ENCODE measurements at regions not wholly inside any gene's neighbourhood (a gene's known extent, or its start where the extent isn't known, plus 50 kb on each side); places are given as distances from the start of the nearest gene placed in this dataset.

- TF ChIP-seq CTCF (IDR thresholded peaks at IDR 0.05) = no peak
- no peak for TF ChIP-seq POLR2A (IDR thresholded peaks at IDR 0.05)
Observed at GRCh38 chr12:83317595-83317994, 630.9 kb downstream of the TMTC2 start.
